Psoas muscle (tissue), 7 donors: ENCODE measurements at regions not wholly inside any gene's neighbourhood (a gene's known extent, or its start where the extent isn't known, plus 50 kb on each side); places are given as distances from the start of the nearest gene placed in this dataset.

Experiments used
- ATAC-seq, 4 donors: fragments of 200-7000 bp; cut with Tn5 transposase; one replicate each; pipeline ENCODE4 v1.9.1; 2020; ENCODE audit warnings: moderate library complexity in 3 of 4, mild to moderate bottlenecking in 2 of 4
- DNase-seq, 2 donors: peaks; one replicate each; pipeline ENCODE4 v3.0.0-alpha.2; 2020
- H3K27ac ChIP-seq: fragments of 200-600 bp; one replicate; pipeline ENCODE4 v1.8.0; 2022
- H3K27me3 ChIP-seq, 3 donors: fragments of 200-600 bp in 1 of 3; one replicate each; pipeline versions ENCODE4 v1.6.1 to v1.8.0; 2013 to 2022; ENCODE audit warnings: low read length in 2 of 3, mild to moderate bottlenecking in 2 of 3, moderate library complexity in 1 of 3; ENCODE audit not compliant: insufficient read depth in 3 of 3
- H3K36me3 ChIP-seq, 2 donors: fragments of 200-600 bp in 1 of 2; one replicate each; pipeline versions ENCODE4 v1.6.1 to v1.8.0; 2013 to 2022; ENCODE audit warnings: low read depth in 1 of 2, mild to moderate bottlenecking in 1 of 2, moderate library complexity in 1 of 2; ENCODE audit not compliant: insufficient read depth in 1 of 2
- H3K4me1 ChIP-seq: fragments of 200-600 bp; one replicate; pipeline ENCODE4 v1.8.0; 2022
- H3K4me3 ChIP-seq: fragments of 200-600 bp; one replicate; pipeline ENCODE4 v1.8.0; 2022; ENCODE audit warnings: mild to moderate bottlenecking
- H3K9me3 ChIP-seq: fragments of 200-600 bp; one replicate; pipeline ENCODE4 v1.8.0; 2022
- CTCF ChIP-seq: fragments of 200-600 bp; IDR thresholded peaks from one replicate; pipeline ENCODE4 v1.8.0; 2022; ENCODE audit warnings: antibody characterized with exemption
- WGBS, 3 donors: extraction: QIAGEN DNeasy Blood & Tissue Kit; methylation state at CpG; one replicate each; pipeline versions ENCODE4 v1.1.6 to v1.1.7; 2013; 5-methylcytosine and 5-hydroxymethylcytosine counted together
- intact Hi-C, 2 donors: fragments of 100-400 bp; cut with DNase I; formaldehyde crosslinking; loops; one replicate each; pipeline versions ENCODE4 v1.11.0 to v1.14.2; 2022
- donor health status: healthy with polysubstance abuse.
- donor health status: DM: no; HTN: no; CAD: no; lungs with moderate emphysema.
- donor health status: Bipolar disorder and iron deficiency.
- donor health status: healthy.
- donor health status: DM: yes; HTN: yes; CAD: no.
- donor health status: DM: no; HTN: no; CAD: no.
- donor health status: DM: yes; HTN: yes; CAD: no.

- Histone ChIP-seq H3K4me3 (no peak overlapping the region), H3K9me3 (no peaks in the 10 kb centered on the region), H3K36me3 (no peaks in the 10 kb centered on the region), H3K27me3 (no peaks in the 10 kb centered on the region), H3K4me1 (peaks cover 39% of the 10 kb centered on the region), H3K27ac (no peak overlapping the region)
- 64 to 79% (median 68%) methylated on average over 6 of the region's 6 CpGs for WGBS, 3 donors
- intact Hi-C loops, result loop anchor here (5.0 to 10.0 kb wide), 3 partner anchors 121 to 306 kb away; no protein-coding TSS in a partner anchor
- ATAC-seq (no peak), DNase-seq (no peak)
- no peak for TF ChIP-seq CTCF
Observed at GRCh38 chr1:56378341-56379070, 200.9 kb downstream of the PLPP3 start.

- peaks cover 49% of the 10 kb centered on the region for H3K4me1 ChIP-seq
- no peak for DNase-seq
- no peak for TF ChIP-seq CTCF
- no peaks in the 10 kb centered on the region for H3K9me3 ChIP-seq
- WGBS, 3 donors, result 31 to 67% (median 45%) methylated on average over 2 of the region's 2 CpGs
- H3K27ac ChIP-seq, result peak overlapping the region; percentile 86
- no peaks in the 10 kb centered on the region for H3K27me3 ChIP-seq
- ATAC-seq, result no peak
- H3K36me3 ChIP-seq, result no peaks in the 10 kb centered on the region
- H3K4me3 ChIP-seq, result no peak overlapping the region
- intact Hi-C loops, result loop anchor here (5.0 to 10.0 kb wide), 3 partner anchors 120 to 305 kb away; no protein-coding TSS in a partner anchor
Observed at GRCh38 chr1:56377431-56377830, 201.9 kb downstream of the PLPP3 start.

GRCh38 chr1:56376188-56376984 is 203.0 kb downstream of the PLPP3 start:
- DNase-seq (peak; percentile 71 to 76), ATAC-seq (peak; percentile 80 to 88 (median 83))
- Histone ChIP-seq H3K36me3 (no peaks in the 10 kb centered on the region), H3K4me3 (peak overlapping the region; percentile 50), H3K27me3 (no peaks in the 10 kb centered on the region), H3K4me1 (peaks cover 49% of the 10 kb centered on the region), H3K9me3 (no peaks in the 10 kb centered on the region), H3K27ac (peak overlapping the region; percentile 86)
- 1 to 11% (median 5%) methylated on average over 7 of the region's 7 CpGs for WGBS, 3 donors
- no peak for TF ChIP-seq CTCF
- intact Hi-C loops, result loop anchor here (5.0 to 10.0 kb wide), 3 partner anchors 119 to 304 kb away; no protein-coding TSS in a partner anchor

GRCh38 chr1:56375326-56375804 is 204.0 kb downstream of the PLPP3 start:
- H3K9me3 ChIP-seq, result no peaks in the 10 kb centered on the region
- 20 to 29% (median 21%) methylated on average over 5 of the region's 5 CpGs for WGBS, 3 donors
- peak overlapping the region; percentile 50 for H3K4me3 ChIP-seq
- DNase-seq, result no peak
- ATAC-seq, result peak; percentile 50 to 72 (median 61)
- no peak for TF ChIP-seq CTCF
- H3K27ac ChIP-seq, result peak overlapping the region; percentile 86
- no peaks in the 10 kb centered on the region for H3K27me3 ChIP-seq
- intact Hi-C loops, result loop anchor here (5.0 to 10.0 kb wide), 3 partner anchors 118 to 303 kb away; no protein-coding TSS in a partner anchor
- no peaks in the 10 kb centered on the region for H3K36me3 ChIP-seq
- H3K4me1 ChIP-seq, result peaks cover 53% of the 10 kb centered on the region
